HG03378 (cell line): ENCODE measurements at regions not wholly inside any gene's neighbourhood (a gene's known extent, or its start where the extent isn't known, plus 50 kb on each side); places are given as distances from the start of the nearest gene placed in this dataset.

ENCODE experiments used
- ATAC-seq: cut with Tn5 transposase; IDR thresholded peaks from one replicate; pipeline ENCODE4 v1.9.1; 2021; ENCODE audit warnings: mild to moderate bottlenecking, moderate library complexity; ENCODE audit not compliant: unreplicated experiment

GRCh38 chr5:54370982-54371381 is 60.6 kb upstream of the ARL15 start:
- no peak for ATAC-seq

DNA sequence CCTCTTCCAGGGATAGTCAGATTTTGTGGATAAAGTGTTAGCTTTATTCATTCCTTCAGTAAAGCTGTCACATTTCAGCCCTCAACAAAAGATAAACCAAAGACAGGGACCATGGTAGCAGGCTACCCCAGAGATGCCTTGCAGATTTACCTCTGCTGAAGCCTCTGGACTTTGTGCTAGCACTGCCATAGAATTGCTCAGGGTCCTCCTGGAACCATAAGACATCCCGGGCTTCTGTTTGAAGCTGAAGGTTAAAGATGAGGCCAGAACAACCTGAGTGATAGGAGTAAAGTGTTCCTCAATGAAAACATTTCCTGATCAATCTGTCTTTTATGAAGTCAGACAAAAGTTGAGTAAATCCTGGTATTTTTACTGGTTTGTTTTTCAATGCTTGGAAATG is 57.5 kb upstream of the ARL15 start:
- no peak for ATAC-seq

GRCh38 chr5:54366707-54367106 is 56.3 kb upstream of the ARL15 start:
- ATAC-seq: no peak

DNA sequence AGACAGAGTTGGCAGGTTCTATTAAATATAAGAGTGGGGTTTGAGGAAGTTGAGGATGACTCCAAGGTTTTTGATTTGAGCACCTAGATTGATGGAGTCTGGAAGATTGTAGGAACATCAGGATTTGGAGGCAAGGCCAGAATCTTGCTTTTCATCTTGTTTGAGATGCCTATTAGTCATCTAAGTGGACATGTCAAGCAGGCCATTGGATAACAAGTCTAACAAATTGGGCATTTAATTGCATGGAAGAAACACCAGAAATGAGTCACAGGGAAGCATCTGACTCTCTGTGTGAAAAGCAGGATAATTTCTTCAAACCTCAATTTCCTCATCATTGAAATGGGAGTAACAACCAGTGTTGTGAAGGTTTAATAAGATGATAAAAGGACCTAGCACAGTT is 53.3 kb upstream of the ARL15 start:
- no peak for ATAC-seq

DNA sequence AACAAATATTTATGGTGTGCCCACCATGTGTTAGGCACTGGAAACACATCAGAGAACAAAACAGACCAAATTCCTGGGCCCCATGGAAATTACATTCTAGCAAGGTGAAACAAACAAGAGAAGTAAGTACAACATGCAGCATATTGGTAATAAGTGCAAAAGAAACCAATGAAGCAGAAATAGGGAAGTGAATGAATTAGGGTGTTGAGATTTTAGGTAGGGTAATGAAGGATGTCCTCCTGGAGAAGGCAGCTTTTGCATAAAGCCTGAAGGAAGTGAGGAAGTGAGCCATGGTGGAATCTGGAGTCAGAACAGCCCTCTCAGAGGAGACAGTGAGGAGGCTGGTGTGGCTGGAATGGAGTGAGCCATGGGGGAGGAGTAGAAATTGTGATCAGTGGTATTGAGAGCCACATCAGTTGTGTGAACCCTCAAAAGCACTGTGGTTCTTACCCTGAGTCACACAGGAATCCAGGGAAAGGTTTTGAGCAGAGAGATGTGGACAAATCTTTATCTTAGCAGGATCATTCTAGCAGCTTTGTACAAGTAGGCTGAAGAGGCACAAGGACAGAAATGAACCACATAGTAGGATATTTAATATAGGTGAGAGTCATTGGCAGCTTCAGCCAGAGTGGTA is 52.7 kb upstream of the ARL15 start:
- ATAC-seq: no peak

GRCh38 chr5:54362434-54362833 is 52.1 kb upstream of the ARL15 start:
- no peak for ATAC-seq

- no peak for ATAC-seq
Measured at GRCh38 chr5:54361691-54362411, 51.5 kb upstream of the ARL15 start.

DNA sequence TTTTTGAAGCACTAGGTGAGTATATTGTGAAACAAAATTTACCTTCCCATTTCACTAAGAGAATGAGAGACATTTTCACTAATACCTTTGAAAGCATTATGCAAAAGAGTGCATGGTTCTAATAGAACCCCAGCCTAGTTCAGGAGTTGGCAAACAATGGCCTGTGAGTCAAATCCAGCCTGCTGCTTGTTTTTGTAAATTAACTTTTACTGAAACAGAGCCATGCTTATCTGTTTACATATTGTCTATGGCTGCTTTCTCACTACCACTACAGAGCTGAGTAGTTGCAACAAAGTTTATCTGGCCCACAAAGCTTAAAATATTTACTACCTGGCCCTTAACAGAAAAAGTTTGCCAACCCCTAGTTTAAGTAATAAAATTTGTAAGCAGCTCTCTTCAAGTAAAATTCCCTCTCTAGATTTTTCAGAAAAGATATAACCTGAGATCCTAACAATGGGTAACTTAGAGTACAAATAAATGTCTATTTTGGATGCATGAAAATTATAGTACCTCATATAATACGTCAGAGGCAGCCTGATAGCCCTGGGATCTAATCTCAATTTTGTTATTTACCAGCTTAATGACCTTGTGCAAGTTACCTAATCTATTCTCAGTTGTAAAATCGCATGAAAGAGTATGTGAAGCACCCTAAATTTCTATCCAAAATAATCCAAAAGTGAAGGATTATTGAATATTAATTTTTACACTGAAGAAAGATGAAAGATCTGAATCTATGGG is 50.7 kb upstream of the ARL15 start:
- no peak for ATAC-seq
